ENCODE measurements at regions not wholly inside any gene's neighbourhood (a gene's known extent, or its start where the extent isn't known, plus 50 kb on each side); places are given as distances from the start of the nearest gene placed in this dataset.

DNA sequence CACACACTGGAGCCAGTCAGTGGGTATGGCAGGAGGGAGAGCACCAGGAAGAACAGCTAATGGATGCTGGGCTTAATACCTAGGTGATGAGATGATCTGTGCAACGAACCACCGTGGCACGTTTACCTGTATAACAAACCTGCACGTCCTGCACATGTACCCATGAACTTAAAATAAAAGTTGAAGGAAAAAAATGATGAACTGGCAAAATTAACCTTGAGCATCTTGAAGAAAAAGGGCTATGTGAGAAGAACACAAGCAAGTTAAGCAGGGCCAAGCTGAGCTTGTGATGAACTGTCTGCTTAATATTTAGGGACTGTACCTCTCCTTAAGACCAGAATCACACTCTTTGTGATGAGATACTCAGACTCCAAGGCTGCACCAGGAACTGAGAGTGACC is 70.0 kb downstream of the TTC6 start:
- H3K27me3 ChIP-seq (ENCODE audit: insufficient read depth in 3 of 3, low read length in 2 of 3) = no peaks in the 10 kb centered on the region
- 77 to 91% (median 87%) methylated on average over 4 of the region's 4 CpGs for WGBS, 3 donors
- TF ChIP-seq, protein P1, sequence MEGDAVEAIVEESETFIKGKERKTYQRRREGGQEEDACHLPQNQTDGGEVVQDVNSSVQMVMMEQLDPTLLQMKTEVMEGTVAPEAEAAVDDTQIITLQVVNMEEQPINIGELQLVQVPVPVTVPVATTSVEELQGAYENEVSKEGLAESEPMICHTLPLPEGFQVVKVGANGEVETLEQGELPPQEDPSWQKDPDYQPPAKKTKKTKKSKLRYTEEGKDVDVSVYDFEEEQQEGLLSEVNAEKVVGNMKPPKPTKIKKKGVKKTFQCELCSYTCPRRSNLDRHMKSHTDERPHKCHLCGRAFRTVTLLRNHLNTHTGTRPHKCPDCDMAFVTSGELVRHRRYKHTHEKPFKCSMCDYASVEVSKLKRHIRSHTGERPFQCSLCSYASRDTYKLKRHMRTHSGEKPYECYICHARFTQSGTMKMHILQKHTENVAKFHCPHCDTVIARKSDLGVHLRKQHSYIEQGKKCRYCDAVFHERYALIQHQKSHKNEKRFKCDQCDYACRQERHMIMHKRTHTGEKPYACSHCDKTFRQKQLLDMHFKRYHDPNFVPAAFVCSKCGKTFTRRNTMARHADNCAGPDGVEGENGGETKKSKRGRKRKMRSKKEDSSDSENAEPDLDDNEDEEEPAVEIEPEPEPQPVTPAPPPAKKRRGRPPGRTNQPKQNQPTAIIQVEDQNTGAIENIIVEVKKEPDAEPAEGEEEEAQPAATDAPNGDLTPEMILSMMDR (IDR thresholded peaks at IDR 0.05) = no peak
- H3K4me3 ChIP-seq = no peak overlapping the region
- no peaks in the 10 kb centered on the region for H3K36me3 ChIP-seq (ENCODE audit: insufficient read depth in 1 of 2, low read depth in 1 of 2)
- no peaks in the 10 kb centered on the region for H3K4me1 ChIP-seq
- no peak overlapping the region for H3K27ac ChIP-seq
- intact Hi-C loops (cut with DNase I) = no loop called here
- peaks cover 10% of the 10 kb centered on the region for H3K9me3 ChIP-seq
- DNase-seq = no peak
- no peak for ATAC-seq

DNA sequence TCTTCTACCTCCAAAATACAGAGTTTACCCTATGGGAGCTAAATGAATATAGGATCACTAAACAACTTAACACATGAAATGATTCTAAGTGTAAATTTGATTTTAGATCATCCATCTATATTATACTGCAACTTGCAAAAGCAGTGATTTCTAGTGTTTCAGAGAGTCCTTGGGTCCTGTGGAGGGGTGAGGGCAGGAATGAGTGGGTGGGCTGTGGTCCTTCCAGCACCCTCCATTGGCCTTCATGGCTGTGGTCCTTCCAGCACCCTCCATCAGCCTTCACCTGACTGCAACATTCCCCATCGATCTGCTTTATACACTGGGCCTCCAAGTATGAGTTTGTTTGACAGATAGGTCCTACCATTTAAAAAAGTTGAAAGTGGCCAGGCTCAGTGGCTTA is 70.5 kb downstream of the TTC6 start:
- ATAC-seq (no peak), DNase-seq (no peak)
- Histone ChIP-seq H3K4me3 (no peak overlapping the region), H3K9me3 (peaks cover 6% of the 10 kb centered on the region), H3K27ac (no peak overlapping the region), H3K36me3 (ENCODE audit: insufficient read depth in 1 of 2, low read depth in 1 of 2) (no peaks in the 10 kb centered on the region), H3K4me1 (no peaks in the 10 kb centered on the region), H3K27me3 (ENCODE audit: insufficient read depth in 3 of 3, low read length in 2 of 3) (no peaks in the 10 kb centered on the region)
- intact Hi-C loops (cut with DNase I) = no loop called here
- TF ChIP-seq, protein P1 (IDR thresholded peaks at IDR 0.05) = no peak
- WGBS, 3 donors = 67 to 76% (median 76%) methylated on average over 1 of the region's 1 CpG

- intact Hi-C loops (cut with DNase I) = no loop called here
- Histone ChIP-seq H3K36me3 (ENCODE audit: insufficient read depth in 1 of 2, low read depth in 1 of 2) (no peaks in the 10 kb centered on the region), H3K27ac (no peak overlapping the region), H3K27me3 (ENCODE audit: insufficient read depth in 3 of 3, low read length in 2 of 3) (no peaks in the 10 kb centered on the region), H3K9me3 (no peaks in the 10 kb centered on the region), H3K4me3 (no peak overlapping the region), H3K4me1 (no peaks in the 10 kb centered on the region)
- DNase-seq (no peak), ATAC-seq (no peak)
- WGBS, 3 donors = 62 to 68% (median 63%) methylated on average over 1 of the region's 1 CpG
- TF ChIP-seq, protein P1 (IDR thresholded peaks at IDR 0.05) = no peak
Measured at GRCh38 chr14:37668646-37669045, 73.2 kb downstream of the TTC6 start.

DNA sequence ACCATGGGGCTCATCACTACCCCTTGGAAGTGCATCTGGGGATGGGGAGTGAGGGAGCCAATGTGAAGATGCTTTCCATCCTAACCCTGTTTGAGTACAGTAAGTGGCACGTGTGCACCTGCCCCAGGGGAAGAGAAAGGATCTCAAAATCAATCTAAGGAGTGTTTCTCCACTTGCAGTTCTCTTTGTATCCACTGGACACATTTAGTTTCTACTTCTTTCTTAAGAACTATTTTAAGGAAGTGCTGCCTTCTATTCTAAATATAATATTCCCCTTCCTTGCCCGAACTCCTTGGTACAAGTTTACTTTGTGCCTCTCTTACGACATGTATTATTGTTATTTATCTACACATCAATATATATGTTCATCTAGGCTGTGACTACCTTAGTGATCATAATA is 73.8 kb downstream of the TTC6 start:
- Histone ChIP-seq H3K9me3 (no peaks in the 10 kb centered on the region), H3K36me3 (ENCODE audit: insufficient read depth in 1 of 2, low read depth in 1 of 2) (no peaks in the 10 kb centered on the region), H3K4me1 (no peaks in the 10 kb centered on the region), H3K27me3 (ENCODE audit: insufficient read depth in 3 of 3, low read length in 2 of 3) (no peaks in the 10 kb centered on the region), H3K4me3 (no peak overlapping the region), H3K27ac (no peak overlapping the region)
- DNase-seq (no peak), ATAC-seq (no peak)
- TF ChIP-seq, protein P1 (IDR thresholded peaks at IDR 0.05) = no peak
- WGBS, 3 donors = 62 to 68% (median 64%) methylated on average over 3 of the region's 3 CpGs
- intact Hi-C loops (cut with DNase I) = no loop called here

GRCh38 chr14:37673439-37673838 is 78.0 kb downstream of the TTC6 start:
- H3K27ac ChIP-seq = no peak overlapping the region
- H3K4me3 ChIP-seq = no peak overlapping the region
- intact Hi-C loops (cut with DNase I) = no loop called here
- H3K9me3 ChIP-seq = no peaks in the 10 kb centered on the region
- no peak for ATAC-seq
- TF ChIP-seq, protein P1 (IDR thresholded peaks at IDR 0.05) = no peak
- H3K4me1 ChIP-seq = no peaks in the 10 kb centered on the region
- no peaks in the 10 kb centered on the region for H3K36me3 ChIP-seq (ENCODE audit: insufficient read depth in 1 of 2, low read depth in 1 of 2)
- DNase-seq = no peak
- H3K27me3 ChIP-seq (ENCODE audit: insufficient read depth in 3 of 3, low read length in 2 of 3) = no peaks in the 10 kb centered on the region
- 20 to 35% (median 24%) methylated on average over 1 of the region's 1 CpG for WGBS, 3 donors

All from psoas muscle (tissue), 7 donors.